SH-SY5Y (cell line): ENCODE measurements at regions not wholly inside any gene's neighbourhood (a gene's known extent, or its start where the extent isn't known, plus 50 kb on each side); places are given as distances from the start of the nearest gene placed in this dataset.

Source experiments
- GATA2 ChIP-seq: IDR thresholded peaks from 2 replicates; pipeline ENCODE4 v1.6.1; 2011; ENCODE audit warnings: mild to moderate bottlenecking, low read depth, low read length
- GATA3 ChIP-seq: IDR thresholded peaks from 2 replicates; pipeline ENCODE4 v1.6.1; 2011; ENCODE audit warnings: low read depth, mild to moderate bottlenecking, low read length, moderate library complexity

DNA sequence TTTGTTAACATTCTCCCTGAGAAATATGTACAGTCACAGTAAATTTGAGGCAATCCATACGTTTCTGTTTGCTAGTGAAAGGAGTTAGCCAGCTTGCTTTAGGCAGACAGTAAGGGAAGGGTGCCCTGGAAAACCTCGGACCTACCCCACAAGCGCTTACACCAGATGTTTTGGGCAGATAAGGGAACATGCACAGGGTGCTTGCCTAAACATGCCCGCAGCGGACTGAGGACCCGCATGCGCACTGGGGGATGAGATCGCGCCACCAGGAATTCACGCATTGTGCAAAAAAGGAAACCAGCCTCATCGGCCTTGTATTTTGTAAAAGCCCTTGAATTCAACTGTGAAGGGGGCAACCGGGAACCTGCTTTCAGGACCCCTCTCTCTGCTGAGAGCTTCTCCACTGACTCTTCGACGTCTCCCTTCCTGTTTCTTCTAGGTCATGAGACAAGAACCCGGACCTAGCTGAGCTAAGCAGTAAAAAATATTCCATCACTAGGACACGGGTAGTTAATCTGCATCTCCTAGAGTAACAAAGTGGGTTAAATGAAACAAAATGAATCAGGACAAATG, 1399.2 kb upstream of the ATXN8OS start:
- TF ChIP-seq GATA2 (no peak), GATA3 (no peak)
